ENCODE measurements at regions not wholly inside any gene's neighbourhood (a gene's known extent, or its start where the extent isn't known, plus 50 kb on each side); places are given as distances from the start of the nearest gene placed in this dataset.
"Not testable (repeated sequence)": the region's sequence is repeated elsewhere in the genome, so short reads cannot be mapped to it uniquely, and the experiment has no call there.

GRCh38 chr4:169342906-169343564 is 72.3 kb upstream of the SH3RF1 start:
- no peak for DNase-seq (ENCODE audit: insufficient read length, low spot score)
- no peak for FAIRE-seq

DNA sequence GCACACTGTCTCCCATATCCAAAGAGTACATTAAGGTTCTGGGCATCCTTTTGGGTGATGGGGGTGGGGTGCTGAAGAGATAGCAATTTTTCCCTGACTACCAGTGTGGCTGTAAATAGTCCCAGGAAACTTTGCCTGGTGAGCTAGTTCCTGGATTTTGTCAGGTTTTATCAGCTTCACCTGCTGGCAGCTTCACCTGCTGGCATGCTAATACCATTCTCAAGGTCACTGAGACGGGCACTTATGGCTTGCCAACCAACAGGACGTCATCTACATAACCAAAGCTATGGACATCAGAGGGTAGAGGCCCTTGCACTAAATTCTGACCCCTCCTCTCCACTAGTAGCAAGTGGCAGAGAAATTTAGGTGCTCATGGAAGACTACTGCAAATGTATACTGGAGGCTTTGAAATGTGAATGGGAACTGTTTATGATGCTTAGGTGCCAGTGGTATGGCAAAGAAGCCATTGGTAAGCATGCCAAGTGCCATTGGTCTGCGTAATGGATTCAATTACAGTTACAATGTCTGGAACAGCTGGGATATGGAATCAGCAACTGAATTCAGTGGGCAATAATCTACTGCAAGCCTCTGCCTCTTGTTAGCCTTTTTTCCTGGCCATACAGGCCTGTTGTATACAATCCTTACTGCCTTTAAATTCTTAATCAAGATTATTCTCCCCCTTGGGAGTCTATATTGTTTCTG is 71.6 kb upstream of the SH3RF1 start:
- FAIRE-seq (no peak), DNase-seq (ENCODE audit: insufficient read length, low spot score) (no peak)

- DNase-seq (ENCODE audit: insufficient read length, low spot score) = no peak
- no peak for FAIRE-seq
Observed at GRCh38 chr4:169341490-169341889, 70.7 kb upstream of the SH3RF1 start.

DNA sequence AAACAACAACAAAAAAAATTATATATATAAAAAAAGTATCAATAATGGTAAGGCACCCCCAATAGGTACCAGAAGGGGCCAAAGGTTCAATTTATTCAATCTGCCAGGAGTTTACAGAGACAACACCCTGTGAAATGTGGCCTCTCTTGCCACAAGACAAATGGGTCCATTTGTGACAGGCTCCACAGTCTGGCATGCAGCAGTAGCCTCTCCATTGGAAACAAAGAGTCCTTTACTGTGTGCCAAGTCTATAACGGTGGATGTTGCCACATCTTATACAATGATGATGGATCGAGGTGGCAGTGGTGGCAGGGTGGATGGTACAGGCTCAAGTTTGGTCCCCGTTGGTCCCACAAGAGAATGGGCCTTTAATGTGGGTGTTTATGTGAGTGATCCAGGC is 70.1 kb upstream of the SH3RF1 start:
- DNase-seq (ENCODE audit: insufficient read length, low spot score) (no peak), FAIRE-seq (no peak)

DNA sequence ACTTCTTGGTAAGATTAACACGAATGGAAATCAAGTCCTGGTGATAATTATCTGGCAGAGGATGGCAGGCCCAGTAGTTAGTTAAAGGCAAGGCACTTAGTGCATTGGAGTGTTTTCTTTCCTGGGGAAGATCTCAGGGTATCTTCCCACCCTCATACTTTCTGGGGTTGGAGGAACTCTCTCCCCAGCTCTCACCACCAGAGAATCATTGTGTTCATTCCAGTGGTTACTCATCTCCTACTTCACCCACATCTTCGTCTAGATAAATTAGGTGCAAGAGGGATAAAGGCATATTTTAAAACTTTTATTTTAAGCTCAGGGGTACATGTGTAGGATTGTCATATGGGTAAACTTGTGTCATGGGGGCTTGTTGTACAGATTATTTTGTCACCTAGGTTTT is 67.5 kb upstream of the SH3RF1 start:
- FAIRE-seq (no peak), DNase-seq (ENCODE audit: insufficient read length, low spot score) (no peak)

DNA sequence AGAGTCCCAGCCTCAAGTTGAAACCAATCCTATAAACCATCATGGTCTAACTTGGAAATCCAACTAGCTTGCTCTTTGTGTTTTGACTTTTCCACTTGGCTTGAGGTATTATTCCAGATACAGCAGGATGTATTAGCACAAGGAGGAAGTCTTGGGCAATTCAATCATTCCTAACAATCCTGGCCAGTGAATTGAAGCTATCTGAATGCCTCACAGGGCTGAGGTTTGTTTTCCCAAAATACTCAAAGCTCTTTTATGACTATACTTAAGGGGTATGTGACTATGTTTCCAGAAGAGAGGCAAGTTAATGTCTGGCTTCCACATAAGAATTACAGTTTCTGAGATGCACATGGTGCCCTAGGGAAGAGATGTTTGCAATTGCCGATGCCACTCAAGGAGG is 66.8 kb upstream of the SH3RF1 start:
- DNase-seq (ENCODE audit: insufficient read length, low spot score) = no peak
- no peak for FAIRE-seq

DNA sequence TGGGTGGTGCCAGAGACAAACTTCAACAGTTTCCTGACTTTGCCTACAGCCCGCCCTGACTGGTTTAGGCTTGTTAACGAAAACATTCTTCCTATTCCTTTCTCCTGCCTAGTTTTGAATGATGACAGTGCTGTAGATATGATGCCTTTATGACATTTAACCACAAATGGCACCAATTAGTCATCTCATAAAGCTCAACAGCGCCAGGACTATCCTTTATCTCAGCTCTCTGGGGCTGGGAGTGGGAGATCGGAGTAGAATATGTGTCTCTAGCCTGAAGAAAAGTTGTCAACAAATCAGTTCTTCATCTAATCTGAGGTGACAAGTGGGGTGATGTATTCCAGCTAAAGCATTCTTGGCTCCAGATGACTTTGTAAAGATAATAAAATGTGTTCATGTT is 64.6 kb upstream of the SH3RF1 start:
- FAIRE-seq (peak; percentile 80), DNase-seq (ENCODE audit: insufficient read length, low spot score) (peak; percentile 80)

GRCh38 chr4:169334335-169334734 is 63.6 kb upstream of the SH3RF1 start:
- FAIRE-seq = no peak

DNA sequence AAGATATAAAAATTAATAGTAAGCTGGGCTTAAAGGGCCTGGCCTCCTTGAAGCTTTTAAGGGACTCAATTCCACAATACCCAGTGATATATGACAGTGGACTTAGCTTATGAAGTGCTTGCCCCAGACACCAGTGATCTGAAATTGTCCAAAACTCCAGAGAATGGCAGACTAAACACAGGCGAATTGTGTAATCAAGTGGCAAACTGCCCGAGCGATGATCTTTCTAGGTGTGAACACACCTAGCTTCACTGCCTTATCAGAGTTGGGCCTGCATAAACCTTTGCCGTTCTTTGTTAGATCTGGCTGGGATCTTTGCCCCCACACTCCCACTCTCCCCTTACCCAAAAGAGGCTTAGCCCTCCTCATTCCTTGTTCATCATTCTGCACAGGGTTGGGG is 62.5 kb upstream of the SH3RF1 start:
- DNase-seq (ENCODE audit: insufficient read length, low spot score) = no peak
- no peak for FAIRE-seq

More at GRCh38 chr4:169334335-169334734, 63.6 kb upstream of the SH3RF1 start:
- no peak for DNase-seq (ENCODE audit: insufficient read length, low spot score)

DNA sequence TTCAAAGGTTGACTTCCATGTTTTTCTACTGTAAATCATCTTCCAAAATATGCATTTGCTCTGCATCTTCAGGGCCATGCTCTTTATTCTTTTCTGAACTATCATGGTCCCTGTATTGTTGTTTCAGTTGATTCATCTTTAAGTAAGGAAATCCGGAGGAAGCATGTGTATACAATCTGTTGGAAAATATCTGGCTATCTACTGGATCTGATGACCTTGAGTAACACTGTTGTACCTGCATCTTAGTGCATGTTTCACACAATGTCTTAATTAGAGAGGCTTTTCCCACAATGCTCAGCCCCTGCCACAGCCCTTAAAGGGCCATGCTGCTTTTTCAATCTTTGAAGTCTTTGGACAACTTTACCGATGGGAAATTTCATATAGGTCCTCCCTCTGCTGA is 61.8 kb upstream of the SH3RF1 start:
- FAIRE-seq (no peak), DNase-seq (ENCODE audit: insufficient read length, low spot score) (no peak)

- FAIRE-seq = no peak
- no peak for DNase-seq (ENCODE audit: insufficient read length, low spot score)
Observed at GRCh38 chr4:169330811-169331210, 60.1 kb upstream of the SH3RF1 start.

DNA sequence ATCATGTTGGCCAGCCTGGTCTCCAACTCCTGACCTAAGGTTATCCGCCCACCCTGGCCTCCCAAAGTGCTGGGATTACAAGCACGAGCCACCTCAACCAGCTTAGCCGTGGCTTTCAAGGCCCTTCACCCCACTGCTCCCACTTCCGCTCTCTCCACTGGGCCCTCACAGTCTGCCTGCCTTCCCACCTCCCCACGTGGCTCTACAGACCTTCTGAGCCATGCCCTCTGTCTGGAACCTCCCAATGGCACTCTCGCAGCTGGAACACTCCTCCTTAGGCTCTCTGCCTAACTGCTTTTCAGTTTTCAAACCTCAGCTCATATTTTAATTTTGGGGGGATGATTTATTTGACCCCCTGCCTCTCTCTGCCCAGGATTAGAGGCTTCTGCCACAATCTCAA is 59.3 kb upstream of the SH3RF1 start:
- FAIRE-seq = no peak
- DNase-seq (ENCODE audit: insufficient read length, low spot score) = no peak

DNA sequence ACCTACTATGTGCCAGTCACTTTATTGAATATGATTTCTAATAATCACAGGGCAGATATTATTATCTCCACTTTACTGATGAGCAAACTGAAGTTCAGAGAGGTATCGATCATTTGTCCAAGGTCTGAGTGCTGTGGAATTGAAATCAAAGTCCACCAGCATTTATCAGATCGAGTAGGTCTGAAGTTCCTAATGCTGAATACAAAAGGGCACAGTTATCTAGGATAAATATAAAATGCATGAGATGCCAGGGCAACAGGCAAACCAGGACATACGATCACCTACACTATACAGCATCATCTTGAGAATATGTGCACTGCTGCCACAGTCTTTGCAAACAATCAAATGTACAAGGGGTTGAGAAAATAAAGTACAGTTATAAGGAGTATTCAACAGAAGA is 57.2 kb upstream of the SH3RF1 start:
- DNase-seq (ENCODE audit: insufficient read length, low spot score) = no peak
- peak; percentile 9 for FAIRE-seq

DNA sequence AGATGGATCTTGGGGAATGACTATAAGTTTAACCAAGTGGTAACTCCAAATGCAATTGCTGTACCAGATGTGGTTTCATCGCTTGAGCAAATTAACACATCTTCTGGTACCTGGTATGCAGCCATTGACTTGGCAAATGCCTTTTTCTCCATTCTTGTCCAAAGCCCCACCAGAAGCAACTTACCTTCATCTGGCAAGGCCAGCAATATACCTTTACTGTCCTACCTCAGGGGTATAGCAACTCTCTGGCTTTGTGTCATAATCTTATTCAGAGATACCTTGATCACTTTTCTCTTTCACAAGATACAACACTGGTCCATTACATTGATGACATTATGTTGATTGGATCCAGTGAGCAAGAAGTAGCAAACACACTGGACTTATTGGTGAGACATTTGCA is 53.2 kb upstream of the SH3RF1 start:
- DNase-seq (ENCODE audit: insufficient read length, low spot score); FAIRE-seq: not testable (repeated sequence)

GRCh38 chr4:169322833-169323232 is 52.1 kb upstream of the SH3RF1 start:
- DNase-seq (ENCODE audit: insufficient read length, low spot score); FAIRE-seq: not testable (repeated sequence)
